Embryonic facial prominence (tissue), 1 donor: ENCODE measurements at regions not wholly inside any gene's neighbourhood (a gene's known extent, or its start where the extent isn't known, plus 50 kb on each side); places are given as distances from the start of the nearest gene placed in this dataset.

Experiments
- DNase-seq: peaks from one replicate; pipeline ENCODE4 v3.0.0-alpha.2; 2016; ENCODE audit errors: extremely low spot score

DNA sequence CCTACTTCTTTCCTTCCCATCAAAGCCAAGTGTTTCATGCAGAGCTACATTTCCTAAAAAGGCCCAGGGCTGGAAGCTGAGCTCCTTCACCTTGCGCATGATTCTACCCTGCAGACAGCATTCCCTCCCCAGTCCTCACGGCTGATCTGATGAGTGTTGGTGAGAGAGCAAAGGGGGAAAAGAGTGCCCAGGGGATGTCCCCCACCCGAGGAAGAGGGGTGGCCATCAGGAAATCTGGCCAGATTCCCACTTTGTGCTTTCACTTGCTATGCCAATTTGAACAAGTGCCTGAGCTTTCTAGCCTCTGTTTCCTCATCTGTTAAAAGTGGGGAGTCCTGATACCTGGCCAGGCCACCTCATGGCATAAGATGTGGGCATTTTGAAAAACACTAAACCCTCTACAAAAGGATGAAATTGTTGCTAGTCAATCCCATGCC lies 231.0 kb upstream of the TLE3 start:
- DNase-seq, result no peak

DNA sequence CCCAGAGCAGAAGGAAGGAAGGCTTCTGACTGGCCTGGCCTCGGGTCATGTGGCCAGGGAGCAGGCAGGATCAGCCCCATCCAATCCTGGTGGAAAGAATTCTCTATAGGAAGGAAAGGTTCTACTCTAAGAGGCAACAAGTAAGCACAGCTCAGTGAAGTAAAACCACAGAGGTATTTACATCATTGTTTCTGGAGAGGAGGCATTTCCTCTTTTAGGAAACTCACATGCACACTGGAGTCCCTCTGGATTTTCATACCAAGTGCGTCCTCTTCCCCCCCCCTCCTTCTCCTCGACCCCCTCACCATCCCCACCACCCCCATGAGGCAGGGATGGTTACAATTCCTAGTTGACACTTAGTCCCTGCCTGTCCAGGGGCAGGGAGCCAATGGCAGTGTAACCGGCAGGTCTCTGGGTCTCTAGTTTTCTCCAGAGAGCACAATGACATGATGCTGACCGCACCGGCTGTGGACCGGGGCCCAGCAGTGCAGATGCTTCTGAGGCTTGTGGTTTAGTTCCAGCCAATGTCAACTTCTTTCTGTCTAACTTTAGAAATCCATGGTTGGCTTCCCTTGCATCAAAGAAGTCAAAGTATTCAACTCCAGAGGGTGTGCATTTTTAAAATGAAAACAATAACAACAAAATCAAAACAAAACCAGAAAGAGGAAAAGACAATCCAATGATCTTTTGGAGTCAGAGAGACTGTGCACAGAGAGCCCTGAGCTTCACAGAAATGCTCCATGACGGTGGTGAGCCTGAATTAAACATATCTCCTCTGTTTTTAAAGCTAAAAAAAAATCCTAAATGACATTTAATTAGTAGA lies 230.3 kb upstream of the TLE3 start:
- DNase-seq, result no peak

DNA sequence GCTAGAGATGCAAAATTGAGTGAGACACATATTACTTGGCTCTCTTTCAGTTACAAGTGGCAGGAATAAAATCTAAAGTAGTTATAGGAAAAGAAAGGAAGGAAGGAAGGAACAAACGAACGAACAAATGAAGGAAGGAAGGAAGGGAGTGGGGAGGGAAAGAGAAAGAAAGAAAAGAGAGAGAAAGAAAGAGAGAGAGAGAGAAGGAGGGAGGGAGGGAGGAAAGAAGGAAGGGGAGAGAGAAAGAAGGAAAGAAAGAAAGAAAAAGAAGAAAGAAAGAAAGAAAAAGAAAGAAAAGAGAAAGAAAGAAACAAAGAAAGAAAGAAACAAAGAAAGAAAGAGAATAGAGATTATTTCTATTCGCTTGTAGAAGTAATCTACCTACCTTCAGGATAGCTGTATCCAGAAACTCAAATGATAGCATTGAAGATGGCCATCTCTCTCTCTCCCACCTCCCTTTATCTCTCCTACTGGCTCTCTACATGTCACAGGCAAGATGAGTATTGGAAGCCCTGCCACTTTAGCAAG lies 229.7 kb upstream of the TLE3 start:
- no peak for DNase-seq

DNA sequence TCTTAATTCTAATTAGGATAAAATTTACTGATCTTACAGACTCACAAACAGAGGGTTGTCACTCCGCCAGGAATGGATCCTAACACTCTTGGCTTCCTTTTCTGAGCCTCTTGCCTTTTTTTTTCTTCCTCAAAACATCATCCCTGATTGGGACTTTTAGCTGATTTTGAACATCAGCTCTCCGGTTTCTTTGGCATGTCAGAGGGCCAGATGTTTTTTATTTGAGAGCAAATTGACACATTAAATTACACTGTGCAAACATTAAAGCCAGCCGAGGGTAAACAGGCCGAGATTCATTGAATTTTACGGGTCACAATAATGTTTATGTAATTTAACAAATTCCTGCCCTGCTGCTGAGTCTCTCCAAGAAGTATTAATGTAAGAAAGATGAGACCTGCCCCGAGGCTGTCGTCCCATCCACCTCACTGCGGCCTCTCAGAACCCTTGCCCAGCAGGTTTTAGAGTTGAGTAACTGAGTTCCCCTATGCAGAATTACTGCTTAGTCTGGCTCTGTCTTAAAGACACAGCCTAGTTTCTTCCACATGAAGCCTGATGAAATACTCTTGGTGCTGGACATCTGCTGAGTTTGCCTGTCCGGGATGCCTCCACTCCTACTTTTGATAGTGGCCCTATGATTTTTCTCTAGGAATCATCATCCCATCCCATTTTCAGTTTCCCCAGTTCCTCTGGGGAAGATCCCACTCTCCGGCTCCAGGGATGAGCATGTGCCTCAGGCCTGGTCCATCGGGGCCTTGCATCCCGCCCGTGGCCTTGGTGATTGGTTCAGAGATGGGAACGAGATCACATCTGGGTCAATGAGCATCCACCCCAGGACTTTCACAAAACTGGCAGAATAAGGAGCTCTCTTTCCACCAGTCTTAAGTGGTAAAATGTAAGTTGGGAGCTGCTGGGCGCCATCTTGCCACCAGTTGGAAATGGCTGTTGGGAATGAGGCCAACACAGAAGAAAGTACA lies 226.6 kb upstream of the TLE3 start:
- peak; percentile 75 for DNase-seq

DNA sequence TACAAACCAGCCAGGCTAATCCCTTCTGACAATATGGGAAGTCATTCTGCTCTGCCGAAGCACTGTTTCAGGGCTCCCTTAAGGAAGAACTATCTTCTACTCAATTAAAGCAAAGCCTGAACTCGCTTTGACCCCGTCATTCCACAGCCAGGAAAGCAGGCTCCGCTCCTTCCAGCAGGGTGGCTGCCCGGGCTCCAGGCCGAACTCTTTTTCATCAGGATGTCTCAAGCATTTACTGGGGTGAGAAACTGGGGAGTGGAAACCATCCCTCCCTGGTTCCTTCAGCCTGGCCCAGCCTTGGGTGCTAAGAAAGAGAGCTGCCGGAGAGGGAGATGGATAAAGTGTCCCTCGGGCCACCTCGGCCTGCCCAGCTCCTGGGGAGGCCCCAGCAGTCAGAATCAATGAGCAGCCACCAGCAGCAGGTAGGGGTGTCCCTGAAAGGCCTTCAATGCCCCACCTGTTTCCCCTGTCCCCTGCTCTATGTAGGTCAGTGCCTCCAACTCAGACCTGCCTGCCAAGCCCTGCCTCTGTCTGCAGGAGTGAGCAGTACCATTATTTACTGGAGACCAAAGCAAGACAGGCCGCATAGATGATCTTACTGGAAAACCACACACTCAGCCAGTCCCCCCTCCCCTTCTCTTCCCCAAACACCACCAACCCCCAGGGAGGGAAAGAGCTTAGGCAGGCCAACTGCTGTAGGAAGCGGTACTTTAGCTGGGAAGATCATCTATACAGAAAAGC lies 225.6 kb upstream of the TLE3 start:
- DNase-seq, result peak; percentile 78

DNA sequence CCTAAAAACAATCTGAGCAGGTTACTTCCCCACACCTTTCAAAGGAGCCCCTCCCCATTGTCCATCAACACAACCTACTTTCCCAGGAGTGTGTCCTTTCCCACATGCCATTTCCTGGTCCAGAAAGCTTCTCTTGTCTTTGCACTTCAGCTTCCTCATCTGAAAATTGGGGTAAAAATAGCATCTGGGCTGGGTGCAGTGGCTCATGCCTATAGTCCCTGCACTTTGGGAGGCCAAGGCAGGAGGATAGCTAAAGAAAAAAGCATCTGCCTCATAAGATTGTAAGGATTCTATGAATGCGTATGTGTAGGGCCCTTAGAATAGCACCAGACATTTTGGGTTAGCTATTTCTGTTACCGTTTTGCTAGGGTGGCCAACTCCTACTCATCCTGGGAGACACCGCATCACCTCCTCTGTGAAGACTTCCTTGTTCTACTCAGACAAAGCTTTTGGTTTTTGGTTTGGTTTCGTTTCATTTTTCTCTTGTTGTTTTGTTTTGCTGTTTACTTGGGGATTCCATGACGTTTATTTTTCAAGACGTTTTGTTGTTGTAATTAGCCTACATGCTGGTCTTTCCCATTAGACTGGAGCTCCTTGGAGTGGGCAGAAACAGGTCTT lies 224.4 kb upstream of the TLE3 start:
- no peak for DNase-seq

DNA sequence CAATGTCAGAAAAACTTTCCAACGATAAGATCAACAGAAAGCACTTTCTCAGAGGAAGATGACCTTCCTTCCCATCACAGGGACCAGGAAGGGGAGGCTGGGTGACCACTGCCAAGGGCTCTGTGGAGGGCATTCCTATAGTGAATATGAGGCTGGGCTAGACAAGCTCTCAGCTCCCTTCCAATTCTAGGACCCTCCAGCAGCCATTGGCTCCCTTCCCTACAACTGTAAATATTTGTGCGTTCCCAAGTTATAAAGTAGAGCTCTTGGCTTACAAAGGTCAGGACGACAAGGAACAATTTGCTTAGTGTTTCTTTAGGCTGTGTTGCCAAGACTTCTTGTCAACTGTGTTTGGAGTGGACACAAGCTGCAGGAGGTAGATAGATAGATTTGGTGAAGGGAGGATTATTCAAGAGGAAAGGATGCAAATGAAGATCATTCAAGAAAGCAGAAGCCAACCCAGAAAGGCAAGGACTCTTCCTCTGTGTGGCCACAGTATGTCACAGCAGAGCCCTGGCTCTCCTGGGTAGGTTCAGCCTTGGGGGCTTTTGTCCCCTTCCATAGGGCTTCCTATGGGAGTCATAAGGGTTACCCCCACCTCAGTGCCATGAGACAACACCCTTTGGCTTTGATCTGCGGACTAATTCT lies 223.6 kb upstream of the TLE3 start:
- no peak for DNase-seq

DNA sequence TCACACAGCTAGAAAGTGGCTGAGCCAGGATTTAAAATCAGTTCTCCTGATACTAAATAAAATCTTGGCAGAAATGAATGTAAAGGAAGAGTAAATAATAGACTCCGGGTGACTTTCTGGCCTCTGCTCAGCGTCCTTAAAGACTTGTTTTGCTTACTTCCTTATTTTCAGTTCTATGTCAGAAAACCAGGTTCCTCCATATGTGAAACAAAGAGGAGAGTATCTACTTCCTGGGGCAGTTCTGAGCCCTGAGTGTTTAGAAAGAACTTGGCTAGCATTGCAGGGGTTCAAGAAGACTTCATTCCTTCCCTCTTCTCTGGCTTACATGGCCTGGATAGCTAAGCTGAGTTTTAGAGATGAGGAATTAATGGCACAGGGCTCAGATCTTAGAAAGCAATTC lies 222.8 kb upstream of the TLE3 start:
- no peak for DNase-seq

DNA sequence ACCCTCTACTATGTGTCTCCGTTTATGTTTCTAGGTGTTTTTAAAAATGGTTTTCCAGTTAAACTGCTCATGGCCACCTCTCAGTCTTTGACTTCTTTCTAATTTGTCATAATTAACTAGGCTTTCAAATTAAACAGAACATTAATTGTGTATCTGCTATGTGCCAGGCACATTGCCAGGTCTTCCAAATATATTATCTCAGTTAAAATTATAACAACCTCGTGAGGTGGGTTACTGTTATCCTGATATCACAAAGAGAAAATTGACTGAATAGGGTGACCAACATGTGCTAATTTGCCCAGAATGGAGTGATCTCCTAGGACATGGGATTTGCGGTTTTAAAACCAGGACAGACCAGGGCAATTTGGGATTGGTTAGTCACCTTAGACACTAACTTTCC lies 222.4 kb upstream of the TLE3 start:
- no peak for DNase-seq

DNA sequence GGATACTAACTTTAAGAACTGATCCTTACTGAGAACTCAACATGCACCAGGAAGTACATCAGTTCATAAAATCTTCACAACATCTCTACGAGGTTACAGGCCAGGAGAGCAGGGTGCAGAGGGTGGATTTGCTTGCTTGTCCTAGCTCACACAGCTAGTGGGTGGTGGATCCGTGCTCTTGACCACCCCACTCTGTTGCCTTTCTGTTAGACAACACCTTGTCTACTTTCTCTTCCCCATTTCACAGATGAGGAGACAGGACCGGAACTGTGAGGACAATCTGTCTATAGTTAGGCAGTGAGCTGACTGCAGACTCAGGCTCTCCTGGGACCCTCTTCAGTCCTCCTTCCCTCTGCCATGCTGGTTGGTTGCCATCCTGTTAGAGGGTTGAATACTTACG lies 221.7 kb upstream of the TLE3 start:
- no peak for DNase-seq

DNA sequence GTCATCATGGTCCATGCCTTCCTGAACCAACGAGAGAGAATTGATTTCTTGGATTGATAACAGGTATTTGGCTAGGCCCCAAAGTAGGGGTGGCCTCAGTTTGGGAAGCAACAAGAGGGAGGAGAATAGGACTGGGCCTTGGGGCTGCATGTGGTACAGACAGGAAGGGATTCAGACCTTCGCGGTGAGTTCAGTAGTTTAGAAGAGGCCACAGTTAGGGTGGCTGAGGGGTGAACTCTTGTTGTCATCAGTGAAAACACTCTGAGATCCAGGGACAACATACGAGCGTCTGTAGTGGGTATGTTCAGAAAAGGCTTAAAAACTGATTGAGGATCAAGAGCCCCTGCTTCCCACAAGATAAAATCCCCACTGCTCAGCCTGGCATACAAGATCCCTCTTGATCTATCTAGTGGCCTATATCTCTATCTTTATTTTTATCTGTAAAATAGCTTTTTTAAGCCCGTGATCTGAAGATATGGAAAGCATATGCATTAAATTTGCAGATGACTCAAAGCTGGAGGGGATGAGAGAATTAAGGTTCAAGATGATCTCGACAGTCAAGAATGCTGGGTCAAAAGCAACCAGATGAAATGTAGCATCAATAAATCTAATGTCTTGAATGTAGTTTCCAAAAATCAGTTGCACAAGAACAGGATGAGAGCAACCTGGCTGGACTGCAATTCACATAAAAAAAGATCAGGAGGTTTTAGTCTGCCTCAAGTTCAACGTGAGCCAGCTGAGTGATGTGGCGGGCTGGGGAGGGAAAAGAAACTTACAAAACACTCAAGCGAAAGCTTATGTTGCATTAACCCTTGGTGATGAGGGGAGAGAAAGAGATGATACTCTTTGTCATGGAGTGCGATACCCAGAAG lies 221.1 kb upstream of the TLE3 start:
- DNase-seq, result no peak

DNA sequence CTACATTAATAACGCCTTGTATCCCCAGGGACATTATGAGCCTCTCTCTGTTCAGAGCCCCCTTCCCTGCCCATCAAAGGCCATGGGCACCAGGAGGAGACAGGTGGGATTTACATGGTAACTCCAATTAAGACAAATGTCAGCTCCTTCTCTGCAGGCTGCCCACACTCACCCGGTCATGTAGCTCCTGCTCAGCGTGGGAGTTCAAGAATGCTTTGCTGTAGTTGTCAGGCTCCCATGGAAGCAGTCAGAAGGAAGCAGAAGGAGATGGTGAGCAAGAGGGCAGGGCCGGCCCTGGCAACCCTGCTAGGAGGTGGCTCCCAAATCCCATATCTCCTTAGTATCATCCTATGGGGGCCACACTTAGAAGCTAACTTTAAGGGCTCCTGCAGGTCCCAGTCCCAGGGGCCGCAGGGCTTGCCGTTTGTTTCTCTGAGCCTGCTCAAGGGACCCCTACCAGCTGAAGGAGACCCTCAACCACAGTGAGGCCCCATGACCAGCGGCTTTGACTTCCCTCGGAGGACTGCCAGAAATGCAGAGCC lies 218.4 kb upstream of the TLE3 start:
- no peak for DNase-seq

DNA sequence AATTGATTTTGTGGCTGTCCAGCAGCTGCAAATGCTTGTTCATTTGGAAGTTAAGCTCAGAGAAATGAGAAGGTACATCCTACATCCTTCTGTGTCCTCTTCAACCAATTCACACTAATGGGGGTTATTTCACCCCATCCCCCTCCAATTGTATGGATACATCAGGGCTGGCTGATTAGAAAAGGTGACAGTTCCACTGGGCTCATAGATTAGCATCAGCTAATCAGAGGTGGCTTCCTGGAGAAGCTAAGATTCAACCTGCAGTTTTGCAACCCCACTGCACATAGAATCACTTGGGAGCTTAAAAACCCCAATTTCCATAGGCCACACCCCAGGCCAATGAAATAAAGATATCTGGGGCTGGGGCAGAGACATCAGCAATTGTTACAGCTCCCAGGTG lies 217.7 kb upstream of the TLE3 start:
- DNase-seq, result no peak

DNA sequence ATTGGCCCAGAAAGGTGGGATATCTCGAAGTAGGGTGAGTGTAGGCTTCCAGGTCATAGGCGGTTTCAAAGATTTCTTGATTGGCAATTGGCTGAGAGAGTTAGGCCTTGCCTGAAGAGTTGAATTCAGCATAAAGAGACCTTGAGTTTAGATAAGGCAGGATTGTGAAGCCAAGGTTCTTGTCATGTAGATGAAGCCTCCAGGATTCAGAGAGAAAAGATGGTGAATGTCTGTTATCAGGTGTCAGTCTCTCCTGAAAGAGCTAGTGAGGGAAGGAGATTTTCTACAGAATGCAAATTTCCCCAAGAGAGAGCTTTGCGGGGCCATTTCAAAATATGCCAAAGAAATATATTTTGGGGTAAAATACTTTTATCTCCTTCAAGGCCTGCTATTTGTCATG lies 217.0 kb upstream of the TLE3 start:
- no peak for DNase-seq

DNA sequence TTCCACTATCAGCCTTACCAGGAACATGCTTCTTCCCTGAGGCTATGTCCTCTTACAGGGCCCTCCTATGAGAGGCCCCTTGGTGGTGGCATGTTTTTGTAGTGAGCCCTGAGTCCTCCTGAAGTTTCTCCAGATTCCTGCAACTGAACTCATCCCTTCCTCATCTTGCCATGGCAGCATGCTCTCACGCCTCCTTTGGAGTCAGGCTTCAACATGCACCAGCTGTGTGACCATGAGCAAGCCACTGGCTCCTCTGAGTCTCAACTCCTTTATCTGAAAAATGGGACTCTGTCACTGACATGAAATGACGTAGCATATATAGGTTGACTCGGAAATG lies 216.3 kb upstream of the TLE3 start:
- no peak for DNase-seq

DNA sequence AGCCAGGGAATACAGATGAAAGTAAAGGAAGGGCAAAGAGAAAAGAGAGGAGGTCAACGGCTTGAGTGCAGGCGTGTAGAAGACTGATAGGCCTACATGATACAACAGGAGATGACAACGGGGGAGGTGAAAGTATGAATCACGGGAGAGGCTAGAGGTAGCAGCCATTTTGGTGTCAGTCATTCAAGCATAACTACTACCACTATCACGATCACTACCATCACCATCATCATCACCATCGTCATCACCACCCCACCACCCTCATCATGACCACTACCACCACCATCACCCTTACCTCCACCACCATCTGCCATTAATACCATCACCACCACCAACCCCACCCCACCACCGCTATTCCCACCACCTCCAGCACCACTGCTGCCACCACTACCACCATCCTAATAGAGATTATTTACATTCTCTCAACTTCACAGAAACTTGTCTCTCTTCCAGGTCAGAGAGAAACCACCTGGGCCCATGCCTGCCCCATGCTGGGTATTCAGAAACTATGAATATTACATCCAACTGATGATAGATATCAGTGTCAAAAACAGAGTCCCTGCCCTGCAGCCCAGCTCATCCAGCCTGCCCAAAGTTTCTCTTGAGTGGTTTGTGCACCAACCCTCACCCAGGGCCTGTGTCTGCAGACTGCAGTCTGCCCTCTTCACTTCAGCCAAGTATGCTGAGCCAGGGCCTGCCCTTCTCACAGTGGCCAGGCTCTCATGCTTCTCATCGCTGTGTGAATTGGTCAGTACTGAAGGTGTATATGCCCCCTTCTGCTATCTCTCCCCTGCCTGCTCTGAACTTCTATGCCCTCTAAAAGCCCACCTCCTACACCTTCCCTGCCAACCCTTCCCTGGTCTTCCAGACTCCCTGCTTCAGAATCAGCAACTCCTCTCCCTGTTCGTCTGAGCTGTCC lies 215.6 kb upstream of the TLE3 start:
- no peak for DNase-seq

DNA sequence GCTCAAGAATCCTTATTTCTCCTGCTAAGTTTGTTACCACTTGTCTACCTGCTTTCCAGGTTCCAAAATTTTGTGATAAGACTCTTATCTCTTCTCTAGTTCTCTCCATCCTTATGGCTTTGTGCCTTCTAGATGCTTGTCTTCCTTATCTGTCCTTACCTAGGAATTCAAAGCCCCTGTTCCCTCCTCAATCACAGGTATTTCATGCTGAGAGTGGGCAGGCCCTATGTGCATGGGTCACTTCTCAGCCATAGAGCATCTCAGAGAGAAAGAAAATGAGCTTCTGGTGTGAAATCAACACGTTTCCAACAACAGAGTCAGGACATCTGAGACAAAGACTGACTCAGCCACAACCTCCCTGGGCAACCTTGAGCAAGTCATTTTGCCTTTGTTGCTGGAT lies 214.1 kb upstream of the TLE3 start:
- DNase-seq, result no peak

DNA sequence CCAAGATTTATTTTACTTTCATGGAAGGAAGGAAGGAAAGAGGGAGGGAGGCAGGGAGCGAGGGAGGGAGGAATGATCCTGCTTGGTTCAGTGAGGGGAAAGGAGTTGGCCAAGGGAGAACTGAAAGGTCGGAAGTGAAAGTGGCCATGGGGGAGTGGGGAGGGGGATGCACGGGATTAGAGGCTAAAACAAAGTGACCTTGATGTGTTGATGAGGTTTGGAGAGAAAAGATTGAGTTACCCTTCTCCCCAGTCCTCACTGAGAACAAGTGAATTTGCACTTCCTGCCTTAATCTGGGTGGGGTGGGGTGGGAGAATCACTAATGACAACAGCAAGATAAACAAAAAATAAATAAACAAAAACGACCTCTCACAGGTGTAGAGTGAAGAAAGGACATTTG lies 212.0 kb upstream of the TLE3 start:
- DNase-seq, result no peak
